ENCODE measurements at regions not wholly inside any gene's neighbourhood (a gene's known extent, or its start where the extent isn't known, plus 50 kb on each side); places are given as distances from the start of the nearest gene placed in this dataset.

GRCh38 chr19:29288256-29288655 lies 75.3 kb upstream of the UQCRFS1 start:
- no peak for TF ChIP-seq CTCF (IDR thresholded peaks at IDR 0.05; ENCODE audit: low read depth, low read length, missing control alignments)
- DNase-seq (ENCODE audit: low read depth) = no peak
- in situ Hi-C loops (cut with HindIII; ENCODE audit: low sequenced_read_pairs) = no loop called here
- no peak overlapping the region for H3K4me3 ChIP-seq (ENCODE audit: low read depth, low read length)

DNA sequence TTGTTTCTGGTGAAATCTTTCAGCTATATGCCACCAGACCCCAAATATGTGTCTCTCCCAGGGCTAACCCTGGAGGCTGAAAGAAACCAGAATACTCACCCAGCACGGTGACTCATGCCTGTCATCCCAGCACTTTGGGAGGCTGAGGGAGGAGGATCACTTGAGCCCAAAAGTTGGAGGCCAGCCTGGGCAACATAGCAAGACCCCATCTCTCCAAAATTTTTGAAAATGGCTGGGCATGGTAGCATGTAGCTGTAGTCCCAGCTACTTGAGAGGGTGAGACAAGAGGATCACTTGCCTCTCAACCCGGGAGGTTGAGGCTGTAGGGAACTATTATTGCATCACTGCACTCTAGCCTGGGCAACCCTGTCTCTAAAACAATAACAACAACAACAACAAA lies 76.1 kb upstream of the UQCRFS1 start:
- in situ Hi-C loops (cut with HindIII; ENCODE audit: low sequenced_read_pairs) = no loop called here

DNA sequence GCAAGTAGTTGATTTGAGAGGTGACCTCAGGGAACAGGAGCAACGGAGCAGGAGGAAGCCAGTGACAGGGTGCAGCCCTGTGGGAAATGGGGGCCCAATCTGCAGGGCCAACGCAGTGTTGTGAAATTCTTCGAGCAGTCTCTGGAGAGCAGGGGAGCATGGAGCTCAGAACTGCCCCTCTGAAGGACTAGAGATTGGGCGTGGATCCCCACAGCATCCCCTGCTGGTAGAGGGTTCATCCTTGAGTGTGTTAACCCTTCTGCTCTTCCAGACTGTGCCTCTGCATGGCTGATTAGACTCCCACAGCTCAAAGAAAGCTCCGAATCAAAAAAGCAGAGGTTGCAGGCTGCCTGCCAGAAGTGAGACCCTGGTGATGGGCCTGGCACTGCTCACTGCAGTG lies 77.9 kb upstream of the UQCRFS1 start:
- H3K4me3 ChIP-seq (ENCODE audit: low read depth, low read length) = no peak overlapping the region
- no peak for TF ChIP-seq CTCF (IDR thresholded peaks at IDR 0.05; ENCODE audit: low read depth, low read length, missing control alignments)
- DNase-seq (ENCODE audit: low read depth) = no peak
- in situ Hi-C loops (cut with HindIII; ENCODE audit: low sequenced_read_pairs) = no loop called here

More for the DNA sequence above, 76.1 kb upstream of the UQCRFS1 start:
- DNase-seq (ENCODE audit: low read depth) = no peak
- TF ChIP-seq CTCF (IDR thresholded peaks at IDR 0.05; ENCODE audit: low read depth, low read length, missing control alignments) = no peak
- no peak overlapping the region for H3K4me3 ChIP-seq (ENCODE audit: low read depth, low read length)

GRCh38 chr19:29292153-29292552 lies 79.2 kb upstream of the UQCRFS1 start:
- no peak overlapping the region for H3K4me3 ChIP-seq (ENCODE audit: low read depth, low read length)

DNA sequence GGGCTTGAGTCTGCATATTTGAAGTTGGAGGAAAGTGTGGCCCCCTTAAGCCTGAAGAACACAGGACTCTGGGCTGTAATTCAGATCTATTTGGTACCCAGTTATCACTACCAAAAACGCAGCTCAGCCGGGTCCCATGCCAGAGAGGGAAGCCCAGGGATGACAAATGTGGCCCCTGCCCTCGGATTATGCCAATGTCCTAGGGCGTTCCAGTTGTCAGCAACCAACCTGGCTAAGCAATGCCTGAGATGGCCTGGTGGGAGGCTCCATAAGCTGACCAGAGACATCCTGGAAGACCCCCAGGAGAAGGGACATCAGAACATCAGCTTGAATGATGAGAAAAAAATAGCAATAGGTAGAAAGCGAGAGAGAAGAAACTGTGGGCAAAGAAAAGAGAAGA lies 79.6 kb upstream of the UQCRFS1 start:
- in situ Hi-C loops (cut with HindIII; ENCODE audit: low sequenced_read_pairs) = no loop called here
- DNase-seq (ENCODE audit: low read depth) = no peak
- no peak overlapping the region for H3K4me3 ChIP-seq (ENCODE audit: low read depth, low read length)
- no peak for TF ChIP-seq CTCF (IDR thresholded peaks at IDR 0.05; ENCODE audit: low read depth, low read length, missing control alignments)

More at GRCh38 chr19:29292153-29292552, 79.2 kb upstream of the UQCRFS1 start:
- DNase-seq (ENCODE audit: low read depth) = no peak
- TF ChIP-seq CTCF (IDR thresholded peaks at IDR 0.05; ENCODE audit: low read depth, low read length, missing control alignments) = no peak
- in situ Hi-C loops (cut with HindIII; ENCODE audit: low sequenced_read_pairs) = no loop called here

DNA sequence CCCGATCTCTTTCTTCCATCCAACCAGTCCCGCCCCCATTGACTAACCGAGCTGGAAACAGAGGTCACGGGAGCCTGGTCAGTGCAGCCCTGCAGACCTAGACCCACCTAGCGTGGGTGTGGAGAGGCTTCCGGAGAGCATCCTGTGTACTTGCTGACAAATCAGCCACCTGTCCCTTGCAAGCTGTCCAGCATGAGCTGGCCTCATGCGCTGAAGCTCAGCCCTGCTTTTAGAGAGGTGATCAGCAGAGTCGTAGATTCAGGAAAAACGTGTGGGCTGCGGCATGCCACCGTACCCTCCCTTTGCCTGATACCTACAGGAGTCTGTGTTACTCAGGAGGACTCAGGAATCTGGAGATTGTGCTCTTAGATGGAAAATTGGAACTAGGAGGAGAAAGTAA lies 80.3 kb upstream of the UQCRFS1 start:
- no peak overlapping the region for H3K4me3 ChIP-seq (ENCODE audit: low read depth, low read length)
- no peak for TF ChIP-seq CTCF (IDR thresholded peaks at IDR 0.05; ENCODE audit: low read depth, low read length, missing control alignments)
- no peak for DNase-seq (ENCODE audit: low read depth)
- in situ Hi-C loops (cut with HindIII; ENCODE audit: low sequenced_read_pairs) = no loop called here

All from astrocyte of the cerebellum (primary cell).